H1 (cell line): ENCODE measurements at regions not wholly inside any gene's neighbourhood (a gene's known extent, or its start where the extent isn't known, plus 50 kb on each side); places are given as distances from the start of the nearest gene placed in this dataset.

Source experiments
- CBX8 ChIP-seq: fragments of 300-800, 300-1000 bp; sonication (generic); IDR thresholded peaks from 2 replicates; pipeline ENCODE4 v1.7.1; 2016; ENCODE audit warnings: low read depth, low read length, borderline replicate concordance
- GABPA ChIP-seq: IDR thresholded peaks from 2 replicates; pipeline ENCODE4 v1.6.1; 2011; ENCODE audit warnings: mild to moderate bottlenecking, low read length, moderate library complexity, borderline replicate concordance; ENCODE audit not compliant: insufficient read depth
- POLR2A ChIP-seq, 2 experiments: IDR thresholded peaks; 1 replicate in 1 of 2; 2 replicates in 1 of 2; pipeline ENCODE4 v1.6.1; 2011; ENCODE audit warnings: low read depth in 2 of 2, low read length in 2 of 2, mild to moderate bottlenecking in 2 of 2; ENCODE audit errors: control extremely low read depth in 1 of 2
- SP2 ChIP-seq: IDR thresholded peaks from 2 replicates; pipeline ENCODE4 v1.6.1; 2012; ENCODE audit warnings: mild to moderate bottlenecking, low read length, inconsistent platforms
- SP4 ChIP-seq: IDR thresholded peaks from 2 replicates; pipeline ENCODE4 v1.6.1; 2012; ENCODE audit warnings: low read length, inconsistent platforms
- TBP ChIP-seq: IDR thresholded peaks from 2 replicates; pipeline ENCODE4 v1.6.1; 2011; ENCODE audit warnings: low read depth, low read length, improper control_type of control experiment
- TF ChIP-seq, protein P1 (sequence below): fragments of 300-600 bp; sonication (generic); IDR thresholded peaks from 2 replicates; pipeline ENCODE4 v1.7.1; 2012; ENCODE audit warnings: low read length, moderate library complexity, mild to moderate bottlenecking, inconsistent platforms; ENCODE audit not compliant: insufficient replicate concordance
- TF ChIP-seq, protein P2 (sequence below): IDR thresholded peaks from 2 replicates; pipeline ENCODE4 v1.6.1; 2012; ENCODE audit warnings: inconsistent platforms

DNA sequence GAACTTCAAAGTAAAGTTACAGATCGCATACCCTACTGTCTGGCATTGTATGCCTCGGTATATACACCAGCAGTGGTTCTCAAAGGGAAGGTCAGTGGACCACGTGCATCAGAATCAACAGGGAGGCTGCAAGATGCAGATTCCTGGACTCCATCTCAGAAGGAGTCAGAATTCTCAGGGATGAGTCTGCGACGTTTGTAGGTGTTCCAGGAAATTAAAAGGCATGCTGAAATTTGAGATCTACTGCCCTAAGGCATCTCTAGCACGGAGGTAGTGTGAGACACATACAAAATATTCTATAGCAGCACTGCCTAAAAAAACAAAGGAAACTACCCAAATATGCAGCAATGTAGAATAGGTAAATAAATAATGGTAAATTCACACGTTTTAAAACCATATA lies 136.8 kb upstream of the BNIP2 start (continued):
- TF ChIP-seq, protein P1, sequence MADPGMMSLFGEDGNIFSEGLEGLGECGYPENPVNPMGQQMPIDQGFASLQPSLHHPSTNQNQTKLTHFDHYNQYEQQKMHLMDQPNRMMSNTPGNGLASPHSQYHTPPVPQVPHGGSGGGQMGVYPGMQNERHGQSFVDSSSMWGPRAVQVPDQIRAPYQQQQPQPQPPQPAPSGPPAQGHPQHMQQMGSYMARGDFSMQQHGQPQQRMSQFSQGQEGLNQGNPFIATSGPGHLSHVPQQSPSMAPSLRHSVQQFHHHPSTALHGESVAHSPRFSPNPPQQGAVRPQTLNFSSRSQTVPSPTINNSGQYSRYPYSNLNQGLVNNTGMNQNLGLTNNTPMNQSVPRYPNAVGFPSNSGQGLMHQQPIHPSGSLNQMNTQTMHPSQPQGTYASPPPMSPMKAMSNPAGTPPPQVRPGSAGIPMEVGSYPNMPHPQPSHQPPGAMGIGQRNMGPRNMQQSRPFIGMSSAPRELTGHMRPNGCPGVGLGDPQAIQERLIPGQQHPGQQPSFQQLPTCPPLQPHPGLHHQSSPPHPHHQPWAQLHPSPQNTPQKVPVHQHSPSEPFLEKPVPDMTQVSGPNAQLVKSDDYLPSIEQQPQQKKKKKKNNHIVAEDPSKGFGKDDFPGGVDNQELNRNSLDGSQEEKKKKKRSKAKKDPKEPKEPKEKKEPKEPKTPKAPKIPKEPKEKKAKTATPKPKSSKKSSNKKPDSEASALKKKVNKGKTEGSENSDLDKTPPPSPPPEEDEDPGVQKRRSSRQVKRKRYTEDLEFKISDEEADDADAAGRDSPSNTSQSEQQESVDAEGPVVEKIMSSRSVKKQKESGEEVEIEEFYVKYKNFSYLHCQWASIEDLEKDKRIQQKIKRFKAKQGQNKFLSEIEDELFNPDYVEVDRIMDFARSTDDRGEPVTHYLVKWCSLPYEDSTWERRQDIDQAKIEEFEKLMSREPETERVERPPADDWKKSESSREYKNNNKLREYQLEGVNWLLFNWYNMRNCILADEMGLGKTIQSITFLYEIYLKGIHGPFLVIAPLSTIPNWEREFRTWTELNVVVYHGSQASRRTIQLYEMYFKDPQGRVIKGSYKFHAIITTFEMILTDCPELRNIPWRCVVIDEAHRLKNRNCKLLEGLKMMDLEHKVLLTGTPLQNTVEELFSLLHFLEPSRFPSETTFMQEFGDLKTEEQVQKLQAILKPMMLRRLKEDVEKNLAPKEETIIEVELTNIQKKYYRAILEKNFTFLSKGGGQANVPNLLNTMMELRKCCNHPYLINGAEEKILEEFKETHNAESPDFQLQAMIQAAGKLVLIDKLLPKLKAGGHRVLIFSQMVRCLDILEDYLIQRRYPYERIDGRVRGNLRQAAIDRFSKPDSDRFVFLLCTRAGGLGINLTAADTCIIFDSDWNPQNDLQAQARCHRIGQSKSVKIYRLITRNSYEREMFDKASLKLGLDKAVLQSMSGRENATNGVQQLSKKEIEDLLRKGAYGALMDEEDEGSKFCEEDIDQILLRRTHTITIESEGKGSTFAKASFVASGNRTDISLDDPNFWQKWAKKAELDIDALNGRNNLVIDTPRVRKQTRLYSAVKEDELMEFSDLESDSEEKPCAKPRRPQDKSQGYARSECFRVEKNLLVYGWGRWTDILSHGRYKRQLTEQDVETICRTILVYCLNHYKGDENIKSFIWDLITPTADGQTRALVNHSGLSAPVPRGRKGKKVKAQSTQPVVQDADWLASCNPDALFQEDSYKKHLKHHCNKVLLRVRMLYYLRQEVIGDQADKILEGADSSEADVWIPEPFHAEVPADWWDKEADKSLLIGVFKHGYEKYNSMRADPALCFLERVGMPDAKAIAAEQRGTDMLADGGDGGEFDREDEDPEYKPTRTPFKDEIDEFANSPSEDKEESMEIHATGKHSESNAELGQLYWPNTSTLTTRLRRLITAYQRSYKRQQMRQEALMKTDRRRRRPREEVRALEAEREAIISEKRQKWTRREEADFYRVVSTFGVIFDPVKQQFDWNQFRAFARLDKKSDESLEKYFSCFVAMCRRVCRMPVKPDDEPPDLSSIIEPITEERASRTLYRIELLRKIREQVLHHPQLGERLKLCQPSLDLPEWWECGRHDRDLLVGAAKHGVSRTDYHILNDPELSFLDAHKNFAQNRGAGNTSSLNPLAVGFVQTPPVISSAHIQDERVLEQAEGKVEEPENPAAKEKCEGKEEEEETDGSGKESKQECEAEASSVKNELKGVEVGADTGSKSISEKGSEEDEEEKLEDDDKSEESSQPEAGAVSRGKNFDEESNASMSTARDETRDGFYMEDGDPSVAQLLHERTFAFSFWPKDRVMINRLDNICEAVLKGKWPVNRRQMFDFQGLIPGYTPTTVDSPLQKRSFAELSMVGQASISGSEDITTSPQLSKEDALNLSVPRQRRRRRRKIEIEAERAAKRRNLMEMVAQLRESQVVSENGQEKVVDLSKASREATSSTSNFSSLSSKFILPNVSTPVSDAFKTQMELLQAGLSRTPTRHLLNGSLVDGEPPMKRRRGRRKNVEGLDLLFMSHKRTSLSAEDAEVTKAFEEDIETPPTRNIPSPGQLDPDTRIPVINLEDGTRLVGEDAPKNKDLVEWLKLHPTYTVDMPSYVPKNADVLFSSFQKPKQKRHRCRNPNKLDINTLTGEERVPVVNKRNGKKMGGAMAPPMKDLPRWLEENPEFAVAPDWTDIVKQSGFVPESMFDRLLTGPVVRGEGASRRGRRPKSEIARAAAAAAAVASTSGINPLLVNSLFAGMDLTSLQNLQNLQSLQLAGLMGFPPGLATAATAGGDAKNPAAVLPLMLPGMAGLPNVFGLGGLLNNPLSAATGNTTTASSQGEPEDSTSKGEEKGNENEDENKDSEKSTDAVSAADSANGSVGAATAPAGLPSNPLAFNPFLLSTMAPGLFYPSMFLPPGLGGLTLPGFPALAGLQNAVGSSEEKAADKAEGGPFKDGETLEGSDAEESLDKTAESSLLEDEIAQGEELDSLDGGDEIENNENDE: no peak
- TF ChIP-seq TBP: no peak
- no peak for TF ChIP-seq GABPA
- no peak for TF ChIP-seq POLR2A (IDR thresholded peaks at IDR 0.05; ENCODE audit: control extremely low read depth in 1 of 2, low read depth in 2 of 2, low read length in 2 of 2)
- TF ChIP-seq SP4: no peak
- no peak for TF ChIP-seq SP2
- TF ChIP-seq, protein P2, sequence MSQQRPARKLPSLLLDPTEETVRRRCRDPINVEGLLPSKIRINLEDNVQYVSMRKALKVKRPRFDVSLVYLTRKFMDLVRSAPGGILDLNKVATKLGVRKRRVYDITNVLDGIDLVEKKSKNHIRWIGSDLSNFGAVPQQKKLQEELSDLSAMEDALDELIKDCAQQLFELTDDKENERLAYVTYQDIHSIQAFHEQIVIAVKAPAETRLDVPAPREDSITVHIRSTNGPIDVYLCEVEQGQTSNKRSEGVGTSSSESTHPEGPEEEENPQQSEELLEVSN: no peak
- TF ChIP-seq CBX8: no peak
